GM10248 (cell line): ENCODE measurements at regions not wholly inside any gene's neighbourhood (a gene's known extent, or its start where the extent isn't known, plus 50 kb on each side); places are given as distances from the start of the nearest gene placed in this dataset.
"Not testable (repeated sequence)": the region's sequence is repeated elsewhere in the genome, so short reads cannot be mapped to it uniquely, and the experiment has no call there.

Source experiments
- CTCF ChIA-PET: fragments of 300-600 bp; sonication (Branson Sonifier 250); formaldehyde crosslinking; extraction: SDS; loops from one replicate; lab custom pipeline; 2021; ENCODE audit warnings: antibody characterized with exemption; lab: Yijun Ruan, JAX
- POLR2A ChIA-PET: fragments of 350-650 bp; sonication (Branson Sonifier 250); formaldehyde crosslinking; extraction: SDS; loops from one replicate; lab custom pipeline; 2020; ENCODE audit warnings: antibody characterized with exemption; lab: Yijun Ruan, JAX
- DNase-seq: peaks from one replicate; pipeline ENCODE4 v3.0.0; 2012; ENCODE audit errors: extremely low spot score
- TF ChIP-seq, protein P1 (sequence below): IDR thresholded peaks from 2 replicates; pipeline ENCODE4 v1.5.1; 2012; ENCODE audit warnings: mild to moderate bottlenecking, low read depth; ENCODE audit errors: extremely low read depth, missing control alignments, control extremely low read depth

GRCh38 chr4:147284935-147285334 is 196.0 kb upstream of the EDNRA start:
- DNase-seq: no peak
- CTCF ChIA-PET: no interaction called here
- POLR2A ChIA-PET: no interaction called here
- TF ChIP-seq, protein P1, sequence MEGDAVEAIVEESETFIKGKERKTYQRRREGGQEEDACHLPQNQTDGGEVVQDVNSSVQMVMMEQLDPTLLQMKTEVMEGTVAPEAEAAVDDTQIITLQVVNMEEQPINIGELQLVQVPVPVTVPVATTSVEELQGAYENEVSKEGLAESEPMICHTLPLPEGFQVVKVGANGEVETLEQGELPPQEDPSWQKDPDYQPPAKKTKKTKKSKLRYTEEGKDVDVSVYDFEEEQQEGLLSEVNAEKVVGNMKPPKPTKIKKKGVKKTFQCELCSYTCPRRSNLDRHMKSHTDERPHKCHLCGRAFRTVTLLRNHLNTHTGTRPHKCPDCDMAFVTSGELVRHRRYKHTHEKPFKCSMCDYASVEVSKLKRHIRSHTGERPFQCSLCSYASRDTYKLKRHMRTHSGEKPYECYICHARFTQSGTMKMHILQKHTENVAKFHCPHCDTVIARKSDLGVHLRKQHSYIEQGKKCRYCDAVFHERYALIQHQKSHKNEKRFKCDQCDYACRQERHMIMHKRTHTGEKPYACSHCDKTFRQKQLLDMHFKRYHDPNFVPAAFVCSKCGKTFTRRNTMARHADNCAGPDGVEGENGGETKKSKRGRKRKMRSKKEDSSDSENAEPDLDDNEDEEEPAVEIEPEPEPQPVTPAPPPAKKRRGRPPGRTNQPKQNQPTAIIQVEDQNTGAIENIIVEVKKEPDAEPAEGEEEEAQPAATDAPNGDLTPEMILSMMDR: no peak

- TF ChIP-seq, protein P1: no peak
- CTCF ChIA-PET: no interaction called here
- no peak for DNase-seq
- POLR2A ChIA-PET: no interaction called here
These were observed 195.1 kb upstream of the EDNRA start for GRCh38 chr4:147285751-147286150.

DNA sequence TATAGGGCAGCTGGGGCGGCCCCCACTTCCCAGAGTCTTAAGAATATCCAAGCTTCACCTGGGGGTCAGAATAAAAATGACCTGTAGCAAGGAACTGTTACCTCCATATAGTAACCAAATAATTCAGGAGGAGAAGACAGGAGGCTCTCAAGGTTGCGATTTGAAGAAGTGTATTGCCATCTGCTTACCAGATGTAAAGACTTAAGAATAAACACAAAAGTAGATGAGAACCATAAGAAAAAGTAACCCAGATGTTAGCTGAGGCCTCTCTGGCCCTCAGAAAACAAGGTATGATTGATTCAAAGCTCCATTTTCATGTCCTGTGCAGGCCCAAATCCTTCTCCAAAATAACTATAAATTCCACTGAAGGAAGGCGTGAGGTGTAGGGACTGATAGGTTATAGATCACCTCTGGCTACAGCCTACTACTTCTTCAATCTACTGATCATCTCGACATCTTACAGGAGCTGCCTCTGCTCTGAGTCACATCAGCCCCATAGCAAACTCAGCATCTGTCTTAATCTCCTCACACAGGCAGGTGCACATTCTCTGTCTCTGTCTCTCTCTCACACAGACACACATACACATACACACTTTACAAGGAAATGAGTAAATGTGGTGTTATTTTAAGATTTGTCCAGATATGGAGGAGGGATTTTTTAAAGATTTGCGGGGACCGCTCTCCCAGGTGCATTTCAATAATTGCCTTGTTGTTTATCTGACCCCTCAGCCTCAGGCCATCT is 193.9 kb upstream of the EDNRA start:
- CTCF ChIA-PET: no interaction called here
- DNase-seq: no peak
- TF ChIP-seq, protein P1: no peak
- POLR2A ChIA-PET: no interaction called here

GRCh38 chr4:147287588-147287890 is 193.4 kb upstream of the EDNRA start:
- DNase-seq: no peak
- ChIA-PET CTCF (no interaction called here), POLR2A (no interaction called here)
- TF ChIP-seq, protein P1: no peak

DNA sequence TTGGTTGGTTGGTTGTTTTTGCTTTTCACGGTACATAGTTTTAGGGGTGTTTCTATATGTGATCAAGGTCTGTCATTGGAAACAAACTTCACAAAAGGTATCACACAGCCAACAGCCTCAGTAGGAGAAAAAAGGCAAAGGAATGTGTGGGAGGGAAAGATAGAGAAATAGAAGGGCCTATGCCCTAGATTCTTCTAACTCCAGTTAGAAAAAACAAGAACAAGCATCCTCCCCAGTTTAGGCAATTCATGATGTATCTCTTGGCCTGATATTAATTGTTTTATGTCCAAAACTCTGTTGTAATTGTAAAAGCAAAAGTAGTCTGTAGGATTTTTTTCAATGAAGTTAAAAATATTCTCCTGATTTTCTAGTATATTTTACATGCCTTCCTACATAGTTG is 192.4 kb upstream of the EDNRA start:
- DNase-seq: no peak
- POLR2A ChIA-PET: no interaction called here
- TF ChIP-seq, protein P1: no peak
- CTCF ChIA-PET: no interaction called here

DNA sequence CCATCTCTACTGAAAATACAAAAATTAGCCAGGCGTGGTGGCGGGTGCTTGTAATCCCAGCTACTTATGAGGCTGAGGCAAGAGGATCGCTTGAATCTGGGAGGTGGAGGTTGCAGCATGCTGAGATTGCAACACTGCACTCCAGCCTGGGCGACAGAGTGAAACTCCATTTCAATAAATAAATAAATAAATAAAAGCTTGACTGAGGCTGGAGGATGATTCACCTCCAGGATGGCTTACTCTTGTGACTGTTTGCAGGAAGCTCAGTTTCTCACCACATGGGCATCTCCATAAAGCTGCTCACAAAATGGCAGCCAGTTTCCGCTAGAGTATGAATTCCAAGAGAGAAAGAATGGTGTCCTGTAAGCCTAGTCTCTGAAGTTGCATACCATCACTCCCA is 191.7 kb upstream of the EDNRA start:
- ChIA-PET CTCF (no interaction called here), POLR2A (no interaction called here)
- DNase-seq: no peak
- TF ChIP-seq, protein P1: no peak

DNA sequence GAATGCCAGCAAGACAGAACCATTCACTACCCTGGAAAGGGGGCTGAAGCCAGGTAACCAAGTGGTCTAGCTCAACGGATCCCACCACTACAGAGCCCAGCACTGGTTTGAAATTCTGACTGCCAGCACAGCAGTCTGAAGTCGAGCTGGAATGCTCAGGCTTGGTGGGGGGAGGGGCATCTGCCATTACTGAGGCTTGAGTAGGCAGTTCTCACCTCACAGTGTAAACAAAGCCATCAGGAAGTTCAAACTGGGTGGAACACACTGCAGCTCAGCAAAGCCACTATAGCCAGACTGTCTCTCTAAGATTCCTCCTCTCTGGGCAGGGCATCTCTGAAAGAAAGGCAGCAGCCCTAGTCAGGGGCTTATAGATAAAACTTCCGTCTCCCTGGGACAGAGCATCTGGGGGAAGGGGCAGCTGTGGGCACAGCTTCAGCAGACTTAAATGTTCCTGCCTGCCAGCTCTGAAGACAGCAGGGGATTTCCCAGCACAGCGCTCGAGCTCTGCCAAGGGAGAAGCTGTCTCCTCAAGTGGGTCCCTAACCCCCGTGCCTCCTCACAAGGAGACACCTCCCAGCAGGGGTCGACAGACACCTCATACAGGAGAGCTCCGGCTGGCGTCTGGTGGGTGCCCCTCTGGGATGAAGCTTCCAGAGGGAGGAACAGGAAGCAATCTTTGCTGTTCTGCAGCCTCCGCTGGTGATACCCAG is 188.1 kb upstream of the EDNRA start:
- DNase-seq, POLR2A ChIA-PET: not testable (repeated sequence)
- CTCF ChIA-PET: interaction anchor here (2.0 kb wide), 1 partner anchor 25 kb away, joined by 6 read pairs; no protein-coding TSS in a partner anchor

GRCh38 chr4:147293314-147293677 is 187.6 kb upstream of the EDNRA start:
- DNase-seq, POLR2A ChIA-PET: not testable (repeated sequence)
- CTCF ChIA-PET: interaction anchor here (2.0 kb wide), 1 partner anchor 25 kb away, joined by 6 read pairs; no protein-coding TSS in a partner anchor
